Esophagus squamous epithelium (tissue), 4 donors: ENCODE measurements at regions not wholly inside any gene's neighbourhood (a gene's known extent, or its start where the extent isn't known, plus 50 kb on each side); places are given as distances from the start of the nearest gene placed in this dataset.

Experiments
- POLR2A ChIP-seq, 4 donors: fragments of 450-650 bp; IDR thresholded peaks; one replicate each; pipeline ENCODE4 v1.6.1; 2017; ENCODE audit warnings: antibody characterized with exemption in 4 of 4, mild to moderate bottlenecking in 4 of 4, moderate library complexity in 3 of 4
- TF ChIP-seq, protein P1 (sequence below), 6 experiments: fragments of 450-650 bp in 4 of 6; fragments of 200-600 bp in 2 of 6; sonication (generic) in 2 of 6; IDR thresholded peaks; one replicate each; pipeline ENCODE4 v1.5.1; 2016 to 2019; ENCODE audit warnings: antibody characterized with exemption in 6 of 6, mild to moderate bottlenecking in 4 of 6, moderate library complexity in 4 of 6

DNA sequence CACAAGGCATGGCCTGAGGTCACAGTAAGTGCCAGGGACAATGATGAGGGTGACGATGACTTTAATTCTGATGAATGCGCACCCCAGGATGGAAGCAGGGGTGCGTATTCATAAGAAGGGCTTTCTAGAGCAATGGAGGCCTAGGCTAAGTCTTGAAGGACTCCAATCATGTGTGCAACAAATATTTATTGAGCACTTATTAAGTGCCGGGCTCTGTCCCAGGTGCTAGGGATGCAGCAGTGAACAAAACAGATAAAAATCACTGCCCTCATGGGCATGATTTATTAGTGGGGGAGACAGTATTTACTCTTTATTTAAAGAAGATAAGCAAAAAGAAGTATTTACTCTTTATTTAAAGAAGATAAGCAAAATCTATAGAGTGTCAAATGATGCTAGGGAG is 198.2 kb upstream of the KCNG1 start:
- TF ChIP-seq, protein P1, sequence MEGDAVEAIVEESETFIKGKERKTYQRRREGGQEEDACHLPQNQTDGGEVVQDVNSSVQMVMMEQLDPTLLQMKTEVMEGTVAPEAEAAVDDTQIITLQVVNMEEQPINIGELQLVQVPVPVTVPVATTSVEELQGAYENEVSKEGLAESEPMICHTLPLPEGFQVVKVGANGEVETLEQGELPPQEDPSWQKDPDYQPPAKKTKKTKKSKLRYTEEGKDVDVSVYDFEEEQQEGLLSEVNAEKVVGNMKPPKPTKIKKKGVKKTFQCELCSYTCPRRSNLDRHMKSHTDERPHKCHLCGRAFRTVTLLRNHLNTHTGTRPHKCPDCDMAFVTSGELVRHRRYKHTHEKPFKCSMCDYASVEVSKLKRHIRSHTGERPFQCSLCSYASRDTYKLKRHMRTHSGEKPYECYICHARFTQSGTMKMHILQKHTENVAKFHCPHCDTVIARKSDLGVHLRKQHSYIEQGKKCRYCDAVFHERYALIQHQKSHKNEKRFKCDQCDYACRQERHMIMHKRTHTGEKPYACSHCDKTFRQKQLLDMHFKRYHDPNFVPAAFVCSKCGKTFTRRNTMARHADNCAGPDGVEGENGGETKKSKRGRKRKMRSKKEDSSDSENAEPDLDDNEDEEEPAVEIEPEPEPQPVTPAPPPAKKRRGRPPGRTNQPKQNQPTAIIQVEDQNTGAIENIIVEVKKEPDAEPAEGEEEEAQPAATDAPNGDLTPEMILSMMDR (IDR thresholded peaks at IDR 0.05): no peak
- TF ChIP-seq POLR2A (IDR thresholded peaks at IDR 0.05): no peak
